Superior temporal gyrus (tissue), 1 donor: ENCODE measurements at regions not wholly inside any gene's neighbourhood (a gene's known extent, or its start where the extent isn't known, plus 50 kb on each side); places are given as distances from the start of the nearest gene placed in this dataset.
"Not testable (repeated sequence)": the region's sequence is repeated elsewhere in the genome, so short reads cannot be mapped to it uniquely, and the experiment has no call there.

Source experiments
- DNase-seq: peaks from one replicate; pipeline ENCODE4 v3.0.0-alpha.2; 2016; ENCODE audit errors: extremely low spot score

GRCh38 chr9:99479929-99480328 lies 257.8 kb downstream of the SEC61B start:
- DNase-seq: no peak

- no peak for DNase-seq
Measured at GRCh38 chr9:99485459-99485858, 263.4 kb downstream of the SEC61B start.

GRCh38 chr9:99486684-99487083 lies 264.6 kb downstream of the SEC61B start:
- DNase-seq: no peak

- no peak for DNase-seq
Measured at GRCh38 chr9:99488131-99489059, 266.3 kb downstream of the SEC61B start.

DNA sequence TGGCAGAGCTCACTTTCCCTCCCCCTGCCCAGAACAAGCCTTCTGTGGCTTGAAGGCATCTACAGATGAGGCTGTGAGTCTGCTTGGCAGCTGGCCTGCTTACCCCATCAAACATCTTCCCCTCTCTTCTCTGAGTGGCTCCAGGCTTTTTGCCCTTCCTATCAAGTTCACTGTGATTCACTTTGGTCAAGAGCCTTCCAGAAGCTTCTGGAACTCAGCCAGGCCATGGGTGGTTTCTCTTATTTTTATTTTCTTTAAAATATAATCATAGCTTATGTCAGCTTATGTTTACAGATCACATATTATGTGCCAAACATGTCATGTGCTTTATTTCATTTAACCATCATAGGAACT lies 267.0 kb downstream of the SEC61B start:
- no peak for DNase-seq

DNA sequence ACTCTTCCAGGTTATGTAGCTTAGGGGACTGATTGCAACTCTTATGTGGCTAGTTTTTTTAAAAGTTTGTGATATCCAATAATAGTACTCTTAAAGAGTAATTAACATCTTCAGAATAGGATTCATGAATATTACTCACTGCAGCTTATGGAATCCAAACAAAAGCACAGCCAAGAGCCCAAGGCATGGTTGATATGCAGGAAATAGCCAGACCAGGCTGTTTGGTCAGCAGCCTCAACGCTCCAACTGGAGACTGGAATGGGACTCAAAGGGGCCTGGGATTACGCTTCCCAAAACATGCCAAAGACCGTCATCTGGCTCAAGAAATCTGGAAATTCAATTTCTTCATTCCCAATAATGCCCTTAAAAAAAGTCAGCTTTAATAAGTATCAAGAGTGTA lies 268.6 kb downstream of the SEC61B start:
- no peak for DNase-seq

GRCh38 chr9:99491408-99492158 lies 269.5 kb downstream of the SEC61B start:
- DNase-seq: no peak

DNA sequence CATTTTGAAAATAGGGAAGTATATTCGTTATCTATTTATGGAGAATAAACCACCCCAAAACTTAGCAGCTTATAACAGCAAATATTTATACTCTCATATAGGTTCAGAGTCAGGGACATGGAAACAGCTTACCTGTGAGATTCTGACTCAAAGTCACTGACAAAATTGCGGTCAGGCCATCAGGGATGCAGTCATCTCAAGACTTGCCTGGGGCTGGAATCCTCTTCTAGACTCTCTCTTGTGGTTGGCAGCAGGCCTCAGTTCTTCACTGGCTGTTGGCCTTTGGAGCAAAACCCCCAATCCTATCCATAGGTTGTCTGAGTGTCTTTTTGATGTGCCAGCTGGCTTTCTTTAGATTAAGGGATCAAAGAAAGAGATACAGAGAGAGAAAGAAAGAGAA lies 275.6 kb downstream of the SEC61B start:
- DNase-seq: no peak

DNA sequence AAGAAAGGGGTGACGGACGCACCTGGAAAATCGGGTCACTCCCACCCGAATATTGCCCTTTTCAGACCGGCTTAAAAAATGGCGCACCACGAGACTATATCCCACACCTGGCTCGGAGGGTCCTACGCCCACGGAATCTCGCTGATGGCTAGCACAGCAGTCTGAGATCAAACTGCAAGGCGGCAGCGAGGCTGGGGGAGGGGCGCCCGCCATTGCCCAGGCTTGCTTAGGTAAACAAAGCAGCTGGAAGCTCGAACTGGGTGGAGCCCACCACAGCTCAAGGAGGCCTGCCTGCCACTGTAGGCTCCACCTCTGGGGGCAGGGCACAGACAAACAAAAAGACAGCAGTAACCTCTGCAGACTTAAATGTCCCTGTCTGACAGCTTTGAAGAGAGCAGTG lies 276.9 kb downstream of the SEC61B start:
- not testable (repeated sequence) for DNase-seq

DNA sequence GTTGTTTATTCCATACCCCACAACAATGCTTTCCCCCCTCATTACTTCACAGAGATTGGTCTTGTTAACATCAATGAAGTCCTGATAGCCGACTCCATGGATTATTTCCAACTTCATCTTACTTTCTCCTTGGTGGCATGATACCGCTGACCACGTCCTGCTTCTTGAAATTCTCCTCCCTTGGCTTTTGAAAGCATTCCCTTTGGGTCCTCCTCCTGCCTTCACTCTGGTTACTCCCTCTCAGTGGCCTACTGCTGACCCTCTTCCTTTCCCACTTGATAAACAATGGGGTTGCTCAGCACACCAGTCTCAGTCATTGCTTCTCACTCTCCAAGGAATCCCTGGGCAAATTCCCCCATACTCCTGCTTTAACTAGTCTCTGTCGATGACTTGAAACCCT lies 283.9 kb downstream of the SEC61B start:
- DNase-seq: no peak

- no peak for DNase-seq
Measured at GRCh38 chr9:99506747-99507348, 284.8 kb downstream of the SEC61B start.

GRCh38 chr9:99509065-99509745 lies 287.1 kb downstream of the SEC61B start:
- DNase-seq: no peak

GRCh38 chr9:99509900-99510535 lies 287.9 kb downstream of the SEC61B start:
- DNase-seq: no peak

GRCh38 chr9:99511723-99512122 lies 289.6 kb downstream of the SEC61B start:
- no peak for DNase-seq

DNA sequence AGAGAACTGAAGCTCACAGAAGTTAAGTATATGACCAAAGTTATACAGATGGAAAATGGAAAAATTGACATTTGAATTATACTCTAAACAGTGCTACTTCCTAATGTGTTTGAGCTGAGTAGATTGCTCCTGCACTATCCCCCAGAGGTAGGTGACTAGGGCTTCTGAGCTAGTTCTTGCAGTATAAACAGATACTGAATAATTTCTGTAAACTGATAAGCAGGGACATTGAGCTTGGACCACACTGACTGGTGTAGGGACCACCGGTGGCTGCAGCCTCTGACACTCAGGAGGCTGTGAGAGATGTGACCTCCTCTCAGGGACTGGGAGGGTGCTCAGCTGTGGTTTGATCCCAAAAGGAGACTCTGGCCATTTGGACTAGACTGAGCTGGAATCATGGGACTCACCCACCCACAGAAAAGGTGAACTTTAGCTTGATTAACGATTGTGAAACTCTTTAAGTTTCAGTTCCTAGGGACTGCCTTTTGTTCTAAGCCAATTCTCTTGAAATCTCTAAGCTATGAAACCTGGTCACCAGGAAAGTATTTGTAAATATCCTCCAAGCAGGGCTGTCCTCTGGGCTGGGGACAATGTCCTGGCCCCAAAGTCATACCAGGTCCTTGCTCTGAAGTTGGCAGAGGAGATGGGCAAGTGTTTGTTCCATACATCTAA lies 291.5 kb downstream of the SEC61B start:
- no peak for DNase-seq

GRCh38 chr9:99515093-99515492 lies 293.0 kb downstream of the SEC61B start:
- DNase-seq: no peak

GRCh38 chr9:99515895-99516656 lies 294.0 kb downstream of the SEC61B start:
- no peak for DNase-seq

DNA sequence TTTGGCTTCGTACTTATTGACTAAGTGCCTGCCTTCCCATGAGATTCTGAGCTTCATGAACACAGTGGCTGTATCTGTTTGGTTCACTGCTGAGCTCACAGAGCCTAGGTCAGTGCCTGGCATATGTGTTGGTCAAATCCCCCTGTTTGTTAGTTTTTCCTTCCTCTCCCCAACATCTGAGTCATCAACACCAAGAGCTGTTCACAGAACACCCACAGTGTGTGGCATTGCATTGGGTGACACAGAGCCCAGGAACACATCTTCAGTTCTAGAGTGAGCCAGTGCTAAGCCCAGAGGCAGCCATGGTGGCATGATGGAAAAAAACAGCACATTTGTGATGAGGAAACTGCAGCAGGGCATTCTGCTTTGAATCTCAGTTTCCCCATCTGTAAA lies 294.6 kb downstream of the SEC61B start:
- no peak for DNase-seq

DNA sequence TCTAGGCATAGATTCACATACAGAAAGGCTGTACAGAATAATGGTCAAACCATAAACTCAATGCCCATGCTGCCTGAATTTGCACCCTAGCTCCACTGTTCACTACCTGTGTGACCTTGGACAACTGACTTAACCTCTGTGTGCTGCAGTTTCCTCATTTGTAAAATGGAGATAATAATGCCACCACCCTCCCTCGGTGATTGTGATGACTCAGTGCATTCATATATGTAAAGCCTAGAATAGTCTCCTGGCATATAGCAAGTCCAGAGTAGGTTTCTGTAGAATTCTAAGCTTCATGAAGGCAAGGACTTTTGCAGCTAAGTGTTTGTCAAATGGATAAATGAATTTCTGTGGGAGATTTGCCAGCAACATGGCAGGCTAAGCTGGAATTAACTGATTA lies 297.8 kb upstream of the NR4A3 start:
- DNase-seq: no peak

DNA sequence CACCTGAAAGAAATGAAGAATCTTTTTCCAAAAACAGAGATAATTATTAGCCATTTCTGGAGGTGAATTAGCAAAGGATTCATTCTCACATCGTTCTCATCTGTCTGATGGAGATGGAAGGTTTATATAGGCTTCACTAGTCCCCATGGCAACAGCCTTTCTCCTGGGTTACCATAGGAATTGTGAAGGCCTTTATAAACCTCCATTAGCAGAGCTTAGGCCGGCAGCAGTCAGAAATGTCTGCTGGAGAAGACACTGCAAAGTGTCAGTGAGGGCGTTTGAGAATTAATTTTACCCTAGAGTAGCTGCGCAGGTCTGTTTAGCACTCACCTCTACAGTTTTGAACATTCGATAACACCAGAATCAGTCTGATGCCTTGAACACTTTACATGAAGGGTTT lies 290.4 kb upstream of the NR4A3 start:
- DNase-seq: peak; percentile 13
